ENCODE measurements at regions not wholly inside any gene's neighbourhood (a gene's known extent, or its start where the extent isn't known, plus 50 kb on each side); places are given as distances from the start of the nearest gene placed in this dataset.

- TF ChIP-seq EZH2phosphoT487 (conservative IDR thresholded peaks at IDR 0.05; ENCODE audit: low read length) (no peak), CTCF (IDR thresholded peaks at IDR 0.05; ENCODE audit: insufficient read depth, low read length, poor library complexity, severe bottlenecking) (no peak)
Observed at GRCh38 chr7:22025983-22026382, 80.3 kb upstream of the CDCA7L start.
